ENCODE measurements at regions not wholly inside any gene's neighbourhood (a gene's known extent, or its start where the extent isn't known, plus 50 kb on each side); places are given as distances from the start of the nearest gene placed in this dataset.
"Not testable (repeated sequence)": the region's sequence is repeated elsewhere in the genome, so short reads cannot be mapped to it uniquely, and the experiment has no call there.

- no peak for DNase-seq (ENCODE audit: low read depth)
Observed at GRCh38 chr3:170705131-170705530, 119.3 kb upstream of the SLC7A14 start.

- no peak for DNase-seq (ENCODE audit: low read depth)
Observed at GRCh38 chr3:170703121-170703588, 117.3 kb upstream of the SLC7A14 start.

- no peak for DNase-seq (ENCODE audit: low read depth)
Observed at GRCh38 chr3:170701696-170702678, 116.1 kb upstream of the SLC7A14 start.

DNA sequence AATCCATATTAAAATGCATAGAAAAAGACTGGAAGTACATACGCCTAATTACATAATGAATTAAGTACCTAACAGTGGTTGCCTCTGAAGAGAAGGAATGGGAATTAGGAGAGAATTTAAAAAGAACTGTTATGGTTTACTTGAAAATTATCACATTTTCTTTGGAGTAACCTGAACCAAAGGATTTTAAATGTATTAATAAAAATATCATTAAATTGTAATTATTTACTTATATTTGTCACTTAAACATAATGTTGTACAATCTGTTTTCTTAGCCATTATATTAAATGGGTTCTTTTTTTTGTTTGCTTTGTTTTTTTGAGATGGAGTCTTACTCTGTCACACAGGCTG is 114.2 kb upstream of the SLC7A14 start:
- no peak for DNase-seq (ENCODE audit: low read depth)

- DNase-seq (ENCODE audit: low read depth) = no peak
Observed at GRCh38 chr3:170699158-170700053, 113.5 kb upstream of the SLC7A14 start.

DNA sequence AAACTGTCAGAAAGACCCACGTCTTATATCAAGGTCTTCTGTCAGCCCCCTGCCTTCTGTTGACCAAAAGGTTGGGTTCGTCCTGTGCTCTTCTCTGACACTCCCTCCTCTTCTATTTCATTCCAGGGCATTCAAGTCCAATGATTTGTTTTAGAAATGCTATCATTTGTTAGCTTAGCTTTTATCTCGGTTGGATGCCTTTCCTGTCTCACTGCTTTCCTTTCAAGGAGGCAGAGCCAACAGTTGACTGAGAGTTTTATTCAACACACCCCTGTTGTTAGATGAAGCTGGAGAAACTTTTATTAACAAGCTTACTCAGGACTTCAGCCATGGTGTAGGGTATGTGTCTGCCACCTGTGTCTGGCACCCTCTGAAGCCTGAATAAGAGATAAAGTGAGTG is 112.0 kb upstream of the SLC7A14 start:
- DNase-seq (ENCODE audit: low read depth) = no peak

GRCh38 chr3:170697131-170697530 is 111.3 kb upstream of the SLC7A14 start:
- DNase-seq (ENCODE audit: low read depth) = no peak

- no peak for DNase-seq (ENCODE audit: low read depth)
Observed at GRCh38 chr3:170695486-170696064, 109.7 kb upstream of the SLC7A14 start.

- DNase-seq (ENCODE audit: low read depth) = no peak
Observed at GRCh38 chr3:170692720-170693119, 106.8 kb upstream of the SLC7A14 start.

- no peak for DNase-seq (ENCODE audit: low read depth)
Observed at GRCh38 chr3:170690661-170690981, 104.7 kb upstream of the SLC7A14 start.

GRCh38 chr3:170689893-170690660 is 104.2 kb upstream of the SLC7A14 start:
- peak; percentile 33 for DNase-seq (ENCODE audit: low read depth)

DNA sequence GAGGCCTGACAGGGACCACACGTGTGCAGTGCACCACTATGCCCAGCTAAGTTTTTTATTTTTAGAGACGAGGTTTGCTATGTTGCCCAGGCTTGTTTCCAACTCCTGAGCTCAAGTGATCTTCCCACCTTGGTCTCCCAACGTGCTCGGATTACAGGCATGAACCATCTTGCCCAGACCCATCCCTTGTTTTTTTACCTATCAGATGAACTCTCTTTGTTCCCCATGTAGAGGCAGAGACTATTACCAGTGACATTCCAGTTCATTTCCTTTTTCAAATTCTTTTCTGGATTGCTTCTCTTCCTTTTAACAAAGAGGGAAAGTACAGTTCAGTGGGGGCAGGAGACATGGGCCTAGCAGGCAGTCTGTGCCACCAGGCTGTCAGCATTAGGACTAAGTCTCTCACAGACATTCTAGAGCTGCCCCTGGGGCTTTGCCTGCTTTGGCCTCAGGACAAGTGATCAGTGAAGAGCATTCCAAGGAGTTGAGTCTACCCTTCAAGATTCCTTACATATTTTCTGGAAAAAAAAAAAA is 103.5 kb upstream of the SLC7A14 start:
- DNase-seq (ENCODE audit: low read depth) = no peak

DNA sequence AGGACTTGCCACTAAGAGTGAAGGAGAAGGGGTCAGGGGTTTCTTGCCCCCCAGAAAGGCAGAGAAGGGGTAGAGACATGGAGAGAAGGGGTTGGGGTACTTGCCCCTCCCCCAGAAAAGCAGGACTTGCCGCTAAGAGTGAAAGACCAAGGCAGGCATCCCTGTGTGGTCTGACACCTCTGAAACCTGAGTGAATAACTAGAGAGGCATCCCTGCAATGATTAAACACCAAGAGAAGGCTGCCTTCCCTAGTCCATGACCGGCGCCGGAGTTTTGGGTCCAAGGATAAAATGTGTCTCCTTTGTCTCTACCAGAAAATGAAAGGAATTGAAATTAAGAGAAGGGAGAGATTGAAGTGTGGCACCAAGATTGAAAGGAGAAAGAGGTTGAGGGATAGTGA is 102.3 kb upstream of the SLC7A14 start:
- not testable (repeated sequence) for DNase-seq (ENCODE audit: low read depth)

GRCh38 chr3:170680593-170680992 is 94.7 kb upstream of the SLC7A14 start:
- DNase-seq (ENCODE audit: low read depth) = no peak

DNA sequence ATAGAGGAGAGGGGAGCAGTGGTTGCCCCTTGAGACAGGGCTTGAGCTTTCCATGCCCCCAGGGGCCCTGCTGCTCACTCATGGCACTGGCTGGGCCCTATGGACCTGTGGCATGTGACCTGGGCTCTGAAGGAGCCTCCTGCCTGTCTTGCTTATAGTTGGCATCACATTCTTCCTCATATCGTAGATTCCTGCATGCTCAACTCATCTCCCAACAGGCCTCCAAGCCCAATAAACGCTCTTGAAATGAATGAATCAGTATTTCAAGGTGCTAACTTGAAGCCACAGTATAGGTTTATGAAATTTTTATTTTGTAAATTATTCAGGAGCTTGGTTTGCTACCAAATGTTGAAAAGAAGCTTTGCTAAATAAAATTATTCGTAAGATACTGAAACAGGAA is 93.3 kb upstream of the SLC7A14 start:
- no peak for DNase-seq (ENCODE audit: low read depth)

GRCh38 chr3:170670504-170670903 is 84.6 kb upstream of the SLC7A14 start:
- no peak for DNase-seq (ENCODE audit: low read depth)

GRCh38 chr3:170662986-170663385 is 77.1 kb upstream of the SLC7A14 start:
- DNase-seq (ENCODE audit: low read depth) = not testable (repeated sequence)

DNA sequence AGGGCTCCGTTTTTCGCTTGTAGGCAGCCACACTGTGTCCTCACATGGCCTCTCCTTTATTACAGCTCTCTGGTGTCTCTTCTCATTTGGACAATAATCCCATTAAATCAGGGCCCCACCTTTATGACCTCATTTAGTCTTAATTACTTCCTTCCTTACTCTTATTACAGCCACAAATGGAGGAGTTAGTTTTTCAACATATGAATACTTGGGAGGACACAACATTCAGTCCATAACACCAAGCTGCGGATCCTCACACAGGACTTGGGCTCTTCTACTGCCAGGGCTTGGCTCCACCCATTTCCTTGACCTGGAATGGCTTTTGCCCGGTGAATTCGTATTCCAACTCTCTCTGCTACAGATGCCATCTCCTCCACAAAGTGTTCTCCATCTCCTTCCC is 74.3 kb upstream of the SLC7A14 start:
- DNase-seq (ENCODE audit: low read depth) = no peak

DNA sequence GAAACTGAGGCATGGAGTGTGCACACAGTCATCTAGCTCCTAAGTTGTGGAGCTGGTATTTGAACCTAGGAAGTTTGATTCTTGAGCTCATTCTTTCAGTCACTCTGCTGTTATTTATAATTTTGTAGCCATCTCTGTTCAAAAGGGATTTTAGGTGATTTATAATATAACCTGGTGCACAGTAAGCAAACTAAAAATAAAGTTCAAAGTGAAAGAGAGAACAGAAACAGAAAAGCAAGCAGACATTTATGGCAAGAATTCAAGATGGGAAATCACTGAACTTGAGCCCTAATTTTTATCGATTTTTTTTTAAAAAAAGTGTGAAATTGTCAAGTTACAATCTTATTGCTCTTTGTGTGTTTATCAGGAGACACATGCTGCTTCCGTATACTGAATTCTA is 71.4 kb upstream of the SLC7A14 start:
- no peak for DNase-seq (ENCODE audit: low read depth)

DNA sequence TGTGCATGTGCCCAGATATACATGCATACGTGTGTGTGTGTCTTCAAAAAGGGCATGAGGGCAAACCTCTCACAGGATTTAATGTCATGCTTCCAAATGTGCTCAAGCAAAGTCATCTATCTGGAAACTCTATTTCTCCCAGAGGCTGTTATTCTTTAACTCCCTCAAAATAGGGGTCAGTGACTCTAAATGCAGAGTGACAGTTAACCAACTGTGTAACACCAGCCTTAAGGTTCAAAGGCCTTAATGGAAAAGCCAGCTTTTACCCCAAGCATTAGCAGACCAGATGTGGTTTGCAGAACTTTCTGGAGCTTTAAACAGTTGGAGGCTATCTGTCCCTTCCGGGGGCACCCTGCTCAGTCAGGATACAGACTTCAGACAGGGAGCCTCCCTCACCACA is 70.4 kb upstream of the SLC7A14 start:
- DNase-seq (ENCODE audit: low read depth) = no peak

DNA sequence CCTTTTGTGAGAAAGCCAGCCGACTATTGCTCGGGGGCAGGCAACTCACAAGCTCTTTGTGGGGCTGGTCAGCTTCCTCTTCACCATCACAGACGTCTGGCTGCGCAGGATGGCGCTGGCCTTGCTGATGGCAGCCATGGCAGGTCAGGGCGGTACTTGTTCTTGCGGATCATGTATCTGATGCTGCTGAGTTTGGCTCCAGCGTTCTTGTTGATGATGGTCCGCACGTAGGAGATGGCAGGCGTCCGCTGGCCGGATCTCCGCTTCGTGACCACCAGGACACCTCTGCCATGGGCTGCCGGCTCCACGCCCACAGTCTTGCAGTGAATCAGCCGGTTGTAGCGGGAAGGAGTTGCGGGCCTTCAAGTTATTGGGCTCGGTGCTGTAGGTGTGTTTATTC is 67.9 kb upstream of the SLC7A14 start:
- no peak for DNase-seq (ENCODE audit: low read depth)

Measured in stimulated activated CD8-positive, alpha-beta memory T cell treated with anti-CD3 and anti-CD28 coated beads, Interleukin-4, amount 100 ng/mL, for 24 hours (primary cell).